ENCODE measurements at regions not wholly inside any gene's neighbourhood (a gene's known extent, or its start where the extent isn't known, plus 50 kb on each side); places are given as distances from the start of the nearest gene placed in this dataset.

GRCh38 chr1:5651027-5651410 lies 341.2 kb downstream of the NPHP4 start:
- DNase-seq (ENCODE audit: low spot score in 2 of 2): no peak
- intact Hi-C loops (cut with DNase I): no loop called here
- H3K36me3 ChIP-seq: no peaks in the 10 kb centered on the region
- H3K9me3 ChIP-seq: no peaks in the 10 kb centered on the region
- TF ChIP-seq CTCF (IDR thresholded peaks at IDR 0.05): no peak
- no peaks in the 10 kb centered on the region for H3K27me3 ChIP-seq
- no peak overlapping the region for H3K4me3 ChIP-seq
- H3K27ac ChIP-seq: no peak overlapping the region
- no peaks in the 10 kb centered on the region for H3K4me1 ChIP-seq

- no peaks in the 10 kb centered on the region for H3K9me3 ChIP-seq
Measured at GRCh38 chr1:5650283-5651026, 341.8 kb downstream of the NPHP4 start.

GRCh38 chr1:5649795-5650194 lies 342.4 kb downstream of the NPHP4 start:
- DNase-seq (ENCODE audit: low spot score in 2 of 2): no peak
- Histone ChIP-seq H3K27me3 (no peaks in the 10 kb centered on the region), H3K9me3 (no peaks in the 10 kb centered on the region), H3K4me3 (no peak overlapping the region), H3K36me3 (no peaks in the 10 kb centered on the region), H3K4me1 (no peaks in the 10 kb centered on the region), H3K27ac (no peak overlapping the region)
- intact Hi-C loops (cut with DNase I): no loop called here
- TF ChIP-seq CTCF (IDR thresholded peaks at IDR 0.05): no peak

More at GRCh38 chr1:5650283-5651026, 341.8 kb downstream of the NPHP4 start:
- Histone ChIP-seq H3K4me1 (no peaks in the 10 kb centered on the region), H3K27ac (no peak overlapping the region), H3K27me3 (no peaks in the 10 kb centered on the region), H3K36me3 (no peaks in the 10 kb centered on the region), H3K4me3 (no peak overlapping the region)
- intact Hi-C loops (cut with DNase I): no loop called here
- no peak for DNase-seq (ENCODE audit: low spot score in 2 of 2)
- no peak for TF ChIP-seq CTCF (IDR thresholded peaks at IDR 0.05)

GRCh38 chr1:5649166-5649551 lies 343.1 kb downstream of the NPHP4 start:
- DNase-seq (ENCODE audit: low spot score in 2 of 2): no peak
- Histone ChIP-seq H3K4me3 (no peak overlapping the region), H3K36me3 (no peaks in the 10 kb centered on the region), H3K27ac (no peak overlapping the region), H3K9me3 (no peaks in the 10 kb centered on the region), H3K27me3 (no peaks in the 10 kb centered on the region), H3K4me1 (no peaks in the 10 kb centered on the region)
- TF ChIP-seq CTCF (IDR thresholded peaks at IDR 0.05): no peak
- intact Hi-C loops (cut with DNase I): no loop called here

- Histone ChIP-seq H3K4me1 (no peaks in the 10 kb centered on the region), H3K27me3 (no peaks in the 10 kb centered on the region), H3K9me3 (no peaks in the 10 kb centered on the region), H3K27ac (no peak overlapping the region), H3K36me3 (no peaks in the 10 kb centered on the region), H3K4me3 (no peak overlapping the region)
- DNase-seq (ENCODE audit: low spot score in 2 of 2): no peak
- no peak for TF ChIP-seq CTCF (IDR thresholded peaks at IDR 0.05)
- intact Hi-C loops (cut with DNase I): no loop called here
Measured at GRCh38 chr1:5648410-5649165, 343.6 kb downstream of the NPHP4 start.
